ENCODE measurements at regions not wholly inside any gene's neighbourhood (a gene's known extent, or its start where the extent isn't known, plus 50 kb on each side); places are given as distances from the start of the nearest gene placed in this dataset.

DNA sequence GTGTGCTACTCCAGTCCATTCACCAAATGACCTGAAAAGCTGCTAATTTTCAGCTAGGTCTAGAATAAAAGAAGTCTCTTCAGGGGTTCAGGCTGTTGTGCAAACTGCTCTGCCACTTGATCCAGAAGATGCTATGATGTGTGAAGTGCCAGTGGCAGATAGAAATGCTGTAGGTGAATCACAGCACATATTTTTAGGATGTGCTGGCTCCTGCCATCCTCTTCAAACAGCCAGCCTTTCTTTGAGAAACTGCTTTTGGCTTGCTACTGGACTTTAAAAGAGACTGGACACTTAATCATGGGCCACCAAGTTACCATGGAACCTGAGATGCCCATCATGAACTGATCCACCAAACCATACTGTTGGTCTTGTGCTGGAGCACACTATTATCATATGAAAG, 322.1 kb downstream of the EN1 start:
- ChIA-PET SMC1A (ENCODE audit: uncharacterized antibody, unreplicated experiment) (no interaction called here), CTCF (no interaction called here), POLR2A (no interaction called here), RAD21 (ENCODE audit: unreplicated experiment) (no interaction called here)
- Histone ChIP-seq H2AFZ (ENCODE audit: control insufficient read depth, low read depth, low read length) (no peak overlapping the region), H3K36me3 (ENCODE audit: control insufficient read depth in 2 of 2, insufficient read depth in 2 of 2, low read length in 1 of 2) (no peaks in the 10 kb centered on the region), H3K4me3 (no peak overlapping the region), H3K9me3 (replicated peaks; ENCODE audit: control insufficient read depth, insufficient read depth, low read length) (no peaks in the 10 kb centered on the region; the same call in 2 of the 3 replicates), H3K4me1 (ENCODE audit: control insufficient read depth, insufficient read depth, low read length) (no peaks in the 10 kb centered on the region), H3K27me3 (replicated peaks in 1 of 2; ENCODE audit: control insufficient read depth in 2 of 2, insufficient read depth in 2 of 2, low read length in 1 of 2) (no peaks in the 10 kb centered on the region), H3K27ac (ENCODE audit: control insufficient read depth, insufficient read depth) (no peak overlapping the region), H3K79me2 (ENCODE audit: control insufficient read depth, insufficient read depth, low read length) (no peaks in the 10 kb centered on the region), H3K9ac (ENCODE audit: control insufficient read depth, insufficient read depth, low read length) (no peak overlapping the region), H3K4me2 (ENCODE audit: control insufficient read depth, insufficient read depth) (no peak overlapping the region), H4K20me1 (ENCODE audit: control insufficient read depth, insufficient read depth) (no peaks in the 10 kb centered on the region)
- no peak for ATAC-seq
- intact Hi-C loops (cut with micrococcal nuclease; ENCODE audit: unreplicated experiment) = no loop called here
- no peak for FAIRE-seq
- TF ChIP-seq CBX5 (IDR thresholded peaks at IDR 0.05; ENCODE audit: low read depth) (no peak), HDAC6 (IDR thresholded peaks at IDR 0.05; ENCODE audit: unreplicated experiment) (no peak), LARP7 (IDR thresholded peaks at IDR 0.05) (no peak), ZNF622 (IDR thresholded peaks at IDR 0.05) (no peak), EP300 (IDR thresholded peaks at IDR 0.05; ENCODE audit: borderline replicate concordance in 1 of 2, control insufficient read depth in 1 of 2, low read depth in 2 of 2, low read length in 2 of 2) (no peak), REST (IDR thresholded peaks at IDR 0.05; ENCODE audit: low read depth, low read length) (no peak), CBFB (IDR thresholded peaks at IDR 0.05; ENCODE audit: low read depth) (no peak), MEF2A (IDR thresholded peaks at IDR 0.05; ENCODE audit: insufficient read depth, low read depth, low read length) (no peak), FOXK2 (IDR thresholded peaks at IDR 0.05) (no peak), NFIC (IDR thresholded peaks at IDR 0.05; ENCODE audit: low read depth, low read length) (no peak)
- TF ChIP-seq, protein P1, sequence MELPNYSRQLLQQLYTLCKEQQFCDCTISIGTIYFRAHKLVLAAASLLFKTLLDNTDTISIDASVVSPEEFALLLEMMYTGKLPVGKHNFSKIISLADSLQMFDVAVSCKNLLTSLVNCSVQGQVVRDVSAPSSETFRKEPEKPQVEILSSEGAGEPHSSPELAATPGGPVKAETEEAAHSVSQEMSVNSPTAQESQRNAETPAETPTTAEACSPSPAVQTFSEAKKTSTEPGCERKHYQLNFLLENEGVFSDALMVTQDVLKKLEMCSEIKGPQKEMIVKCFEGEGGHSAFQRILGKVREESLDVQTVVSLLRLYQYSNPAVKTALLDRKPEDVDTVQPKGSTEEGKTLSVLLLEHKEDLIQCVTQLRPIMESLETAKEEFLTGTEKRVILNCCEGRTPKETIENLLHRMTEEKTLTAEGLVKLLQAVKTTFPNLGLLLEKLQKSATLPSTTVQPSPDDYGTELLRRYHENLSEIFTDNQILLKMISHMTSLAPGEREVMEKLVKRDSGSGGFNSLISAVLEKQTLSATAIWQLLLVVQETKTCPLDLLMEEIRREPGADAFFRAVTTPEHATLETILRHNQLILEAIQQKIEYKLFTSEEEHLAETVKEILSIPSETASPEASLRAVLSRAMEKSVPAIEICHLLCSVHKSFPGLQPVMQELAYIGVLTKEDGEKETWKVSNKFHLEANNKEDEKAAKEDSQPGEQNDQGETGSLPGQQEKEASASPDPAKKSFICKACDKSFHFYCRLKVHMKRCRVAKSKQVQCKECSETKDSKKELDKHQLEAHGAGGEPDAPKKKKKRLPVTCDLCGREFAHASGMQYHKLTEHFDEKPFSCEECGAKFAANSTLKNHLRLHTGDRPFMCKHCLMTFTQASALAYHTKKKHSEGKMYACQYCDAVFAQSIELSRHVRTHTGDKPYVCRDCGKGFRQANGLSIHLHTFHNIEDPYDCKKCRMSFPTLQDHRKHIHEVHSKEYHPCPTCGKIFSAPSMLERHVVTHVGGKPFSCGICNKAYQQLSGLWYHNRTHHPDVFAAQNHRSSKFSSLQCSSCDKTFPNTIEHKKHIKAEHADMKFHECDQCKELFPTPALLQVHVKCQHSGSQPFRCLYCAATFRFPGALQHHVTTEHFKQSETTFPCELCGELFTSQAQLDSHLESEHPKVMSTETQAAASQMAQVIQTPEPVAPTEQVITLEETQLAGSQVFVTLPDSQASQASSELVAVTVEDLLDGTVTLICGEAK (IDR thresholded peaks at IDR 0.05; ENCODE audit: borderline replicate concordance) = no peak
- DNase-seq (ENCODE audit: low read depth, low spot score) = no peak
- in situ Hi-C loops (cut with MboI) = no loop called here
- no TSS peak for BruUV-seq (replicated peaks)

All from GM12878 (cell line).